ENCODE measurements at regions not wholly inside any gene's neighbourhood (a gene's known extent, or its start where the extent isn't known, plus 50 kb on each side); places are given as distances from the start of the nearest gene placed in this dataset.

GRCh38 chr5:130720355-130720754, 444.7 kb downstream of the HINT1 start:
- TF ChIP-seq CTCF (IDR thresholded peaks at IDR 0.05; ENCODE audit: low read depth, low read length) (peak; percentile 40; the same call in 1 of the 2 replicates), EZH2phosphoT487 (IDR thresholded peaks at IDR 0.05; ENCODE audit: low read depth) (no peak)
